Cardiac muscle cell (in vitro differentiated cells and primary cell): ENCODE measurements at regions not wholly inside any gene's neighbourhood (a gene's known extent, or its start where the extent isn't known, plus 50 kb on each side); places are given as distances from the start of the nearest gene placed in this dataset.

Experiments used
- DNase-seq, 2 donors: peaks; one replicate each; pipeline versions ENCODE4 v3.0.0 to v3.0.0-alpha.2; 2010 to 2017; ENCODE audit warnings: low read depth in 1 of 2, low spot score in 1 of 2
- H3K27ac ChIP-seq: fragments of 200-600 bp; sonication (generic); 2 replicates; pipeline ENCODE4 v1.5.1; 2016
- H3K27me3 ChIP-seq: fragments of 200-600 bp; sonication (generic); 2 replicates; pipeline ENCODE4 v1.6.0; 2016; ENCODE audit warnings: control low read depth
- H3K36me3 ChIP-seq: fragments of 200-600 bp; sonication (generic); 2 replicates; pipeline ENCODE4 v1.5.1; 2016; ENCODE audit warnings: control low read depth
- H3K4me1 ChIP-seq: fragments of 200-600 bp; sonication (generic); 2 replicates; pipeline ENCODE4 v1.8.1; 2017; ENCODE audit warnings: low read depth, mild to moderate bottlenecking, mixed run types
- H3K4me3 ChIP-seq: fragments of 200-600 bp; sonication (generic); 2 replicates; pipeline ENCODE4 v1.5.1; 2016; ENCODE audit warnings: mild to moderate bottlenecking
- H3K9me3 ChIP-seq: fragments of 200-600 bp; sonication (generic); 2 replicates; pipeline ENCODE4 v1.5.1; 2017; ENCODE audit warnings: low read depth, mild to moderate bottlenecking, control low read depth
- CTCF ChIP-seq: IDR thresholded peaks from 2 replicates; pipeline ENCODE4 v1.5.1; 2012; ENCODE audit warnings: low read depth, mild to moderate bottlenecking, low read length

GRCh38 chr4:173899813-173900212 is 369.8 kb upstream of the HAND2 start:
- Histone ChIP-seq H3K27me3 (no peaks in the 10 kb centered on the region), H3K9me3 (no peaks in the 10 kb centered on the region), H3K27ac (no peak overlapping the region), H3K4me3 (no peak overlapping the region), H3K36me3 (no peaks in the 10 kb centered on the region), H3K4me1 (peaks cover 17% of the 10 kb centered on the region)
- TF ChIP-seq CTCF = no peak
- DNase-seq = no peak

GRCh38 chr4:173891072-173891471 is 361.0 kb upstream of the HAND2 start:
- DNase-seq = no peak
- Histone ChIP-seq H3K4me3 (no peak overlapping the region), H3K4me1 (no peaks in the 10 kb centered on the region), H3K9me3 (no peaks in the 10 kb centered on the region), H3K36me3 (no peaks in the 10 kb centered on the region), H3K27ac (no peak overlapping the region), H3K27me3 (no peaks in the 10 kb centered on the region)
- TF ChIP-seq CTCF = no peak

GRCh38 chr4:173883821-173884220 is 353.8 kb upstream of the HAND2 start:
- Histone ChIP-seq H3K27ac (no peak overlapping the region), H3K4me3 (no peak overlapping the region), H3K36me3 (no peaks in the 10 kb centered on the region), H3K9me3 (no peaks in the 10 kb centered on the region), H3K4me1 (peaks cover 6% of the 10 kb centered on the region), H3K27me3 (no peaks in the 10 kb centered on the region)
- no peak for DNase-seq
- no peak for TF ChIP-seq CTCF

- H3K4me1 ChIP-seq = peaks cover 12% of the 10 kb centered on the region
- H3K27ac ChIP-seq = no peak overlapping the region
- DNase-seq = no peak
- H3K4me3 ChIP-seq = no peak overlapping the region
- H3K36me3 ChIP-seq = no peaks in the 10 kb centered on the region
- H3K9me3 ChIP-seq = no peaks in the 10 kb centered on the region
- no peaks in the 10 kb centered on the region for H3K27me3 ChIP-seq
- no peak for TF ChIP-seq CTCF
Observed at GRCh38 chr4:173880897-173881296, 350.9 kb upstream of the HAND2 start.

- H3K9me3 ChIP-seq = no peaks in the 10 kb centered on the region
- H3K27me3 ChIP-seq = no peaks in the 10 kb centered on the region
- DNase-seq = no peak
- H3K27ac ChIP-seq = no peak overlapping the region
- peaks cover 12% of the 10 kb centered on the region for H3K4me1 ChIP-seq
- no peak overlapping the region for H3K4me3 ChIP-seq
- TF ChIP-seq CTCF = no peak
- H3K36me3 ChIP-seq = no peaks in the 10 kb centered on the region
Observed at GRCh38 chr4:173879509-173879908, 349.5 kb upstream of the HAND2 start.

- Histone ChIP-seq H3K4me3 (no peak overlapping the region), H3K4me1 (peaks cover 12% of the 10 kb centered on the region), H3K9me3 (no peaks in the 10 kb centered on the region), H3K27me3 (no peaks in the 10 kb centered on the region), H3K27ac (no peak overlapping the region), H3K36me3 (no peaks in the 10 kb centered on the region)
- no peak for TF ChIP-seq CTCF
- DNase-seq = peak; percentile 2 to 88
Observed at GRCh38 chr4:173878701-173879100, 348.7 kb upstream of the HAND2 start.
